Naive thymus-derived CD8-positive, alpha-beta T cell (primary cell): ENCODE measurements at regions not wholly inside any gene's neighbourhood (a gene's known extent, or its start where the extent isn't known, plus 50 kb on each side); places are given as distances from the start of the nearest gene placed in this dataset.

Experiments
- ATAC-seq, 2 donors: fragments of 150-1000 bp; cut with Tn5 transposase in 1 of 2; sonication (Bioruptor Pico), chemical (Tn5 transposase) in 1 of 2; 1 replicate in 1 of 2; 2 replicates in 1 of 2; pipeline ENCODE4 v1.10.0; 2021; ENCODE audit warnings: mild to moderate bottlenecking in 2 of 2, moderate library complexity in 2 of 2
- POLR2A ChIA-PET: fragments of 350-600 bp; sonication (Branson Sonifier 250); formaldehyde crosslinking; loops from one replicate; lab custom pipeline; 2021; ENCODE audit warnings: antibody characterized with exemption; lab: Charles Lee
- DNase-seq, 10 donors: peaks; one replicate each; pipeline versions ENCODE4 v3.0.0 to v3.0.0-alpha.2; 2020 to 2022
- H3K27ac Mint-ChIP-seq, 10 donors: one replicate each; pipeline ENCODE4 v1.8.0; 2020 to 2022; ENCODE audit warnings: mild to moderate bottlenecking in 10 of 10, mixed read lengths in 10 of 10, moderate library complexity in 4 of 10, inconsistent platforms in 1 of 10
- H3K27me3 Mint-ChIP-seq, 5 donors: one replicate each; pipeline ENCODE4 v1.8.0; 2021 to 2022; ENCODE audit warnings: mixed read lengths in 5 of 5
- H3K36me3 Mint-ChIP-seq, 3 donors: one replicate each; pipeline ENCODE4 v1.8.0; 2020 to 2022; ENCODE audit warnings: mixed read lengths in 3 of 3, mild to moderate bottlenecking in 2 of 3, inconsistent platforms in 1 of 3
- H3K4me1 Mint-ChIP-seq, 4 donors: one replicate each; pipeline ENCODE4 v1.8.0; 2021 to 2022; ENCODE audit warnings: mixed read lengths in 4 of 4
- H3K4me3 Mint-ChIP-seq, 10 donors: one replicate each; pipeline ENCODE4 v1.8.0; 2020 to 2022; ENCODE audit warnings: mild to moderate bottlenecking in 10 of 10, mixed read lengths in 10 of 10, moderate library complexity in 6 of 10, inconsistent platforms in 1 of 10
- H3K9me3 Mint-ChIP-seq, 9 donors: one replicate each; pipeline ENCODE4 v1.8.0; 2020 to 2022; ENCODE audit warnings: mixed read lengths in 9 of 9, mild to moderate bottlenecking in 3 of 9, inconsistent platforms in 1 of 9, moderate library complexity in 1 of 9

DNA sequence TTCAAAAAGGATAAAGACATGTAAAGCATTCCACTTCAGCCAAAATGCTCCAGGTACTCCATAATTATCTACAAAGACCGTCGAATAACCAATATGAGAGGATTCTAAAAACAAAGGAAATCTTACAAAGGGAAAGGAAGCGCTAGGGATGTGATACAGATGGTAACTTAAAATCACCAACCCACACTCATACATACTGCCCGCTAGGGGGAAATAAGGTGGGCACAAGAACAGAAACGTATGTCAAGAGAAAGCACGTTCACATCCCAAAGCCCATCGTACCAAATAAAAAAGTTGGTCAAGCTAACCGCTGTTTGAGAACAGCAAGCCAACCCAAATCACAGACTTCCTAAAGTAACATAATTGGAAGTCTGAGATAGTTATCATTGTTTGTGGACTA, 429.4 kb downstream of the SHQ1 start:
- peak overlapping the region in 6 of 10 donors; percentile 3 to 62 (median 12) for H3K4me3 Mint-ChIP-seq
- peaks cover 0 to 33% (median 17%) of the 10 kb centered on the region in 9 donors for H3K9me3 Mint-ChIP-seq
- no peaks in the 10 kb centered on the region for H3K27me3 Mint-ChIP-seq
- POLR2A ChIA-PET, result no interaction called here
- ATAC-seq (no peak), DNase-seq (no peak)
- H3K27ac Mint-ChIP-seq, result peak overlapping the region in 2 of 10 donors; percentile 37 to 53
- peaks cover 15 to 85% (median 53%) of the 10 kb centered on the region in 4 donors for H3K4me1 Mint-ChIP-seq
- H3K36me3 Mint-ChIP-seq, result peaks cover 20 to 32% (median 23%) of the 10 kb centered on the region in 3 donors

DNA sequence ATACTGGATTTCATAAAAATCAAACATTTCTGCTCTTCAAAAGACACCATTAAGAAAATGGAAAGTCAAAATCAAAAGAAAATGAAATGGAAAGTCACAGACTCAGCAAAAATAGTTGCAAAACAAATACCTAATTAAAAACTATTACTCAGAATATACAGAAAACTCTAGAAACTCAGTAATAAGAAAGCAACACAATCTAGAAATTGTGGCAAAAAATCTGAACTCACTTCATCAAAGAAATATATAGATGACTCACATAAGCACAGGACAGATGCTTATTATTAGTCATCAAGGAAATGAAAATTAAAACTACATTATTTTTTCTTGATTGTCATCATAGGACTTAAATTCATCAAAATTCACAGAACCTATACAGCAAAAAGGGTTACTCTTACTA, 430.0 kb downstream of the SHQ1 start:
- peaks cover 14 to 84% (median 55%) of the 10 kb centered on the region in 4 donors for H3K4me1 Mint-ChIP-seq
- peak in 1 of 2 donors; percentile 25 for ATAC-seq
- DNase-seq, result no peak
- H3K4me3 Mint-ChIP-seq, result peak overlapping the region in 4 of 10 donors; percentile 3 to 62 (median 30)
- H3K27me3 Mint-ChIP-seq, result no peaks in the 10 kb centered on the region
- peaks cover 14 to 31% (median 23%) of the 10 kb centered on the region in 3 donors for H3K36me3 Mint-ChIP-seq
- peaks cover 0 to 28% (median 16%) of the 10 kb centered on the region in 9 donors for H3K9me3 Mint-ChIP-seq
- POLR2A ChIA-PET, result no interaction called here
- H3K27ac Mint-ChIP-seq, result peak overlapping the region in 2 of 10 donors; percentile 37 to 77

DNA sequence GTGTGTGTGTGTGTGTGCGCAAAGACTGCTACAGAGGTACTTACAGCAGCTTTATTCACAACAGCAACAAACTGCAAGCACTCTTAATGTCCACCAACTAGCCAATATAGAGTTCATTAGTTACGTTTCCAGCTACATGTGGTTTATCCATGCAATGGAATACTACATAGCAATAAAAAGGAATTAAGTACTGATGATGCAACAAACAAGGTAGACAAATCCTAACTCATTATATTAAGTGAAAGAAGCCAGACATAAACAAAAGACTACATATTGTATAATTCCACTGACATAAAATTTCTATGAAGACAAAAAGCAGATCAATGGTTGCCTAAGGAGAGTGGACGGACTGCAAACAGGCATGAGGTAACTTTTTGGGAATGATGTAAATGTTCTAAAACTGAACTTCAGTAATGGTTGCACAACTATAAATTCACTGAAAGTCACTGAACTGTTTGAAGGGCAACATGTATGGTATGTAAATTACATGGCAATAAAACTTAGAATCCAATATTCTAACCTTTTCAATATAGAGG, 433.7 kb downstream of the SHQ1 start:
- Mint-ChIP-seq H3K4me1 (peaks cover 30 to 94% (median 79%) of the 10 kb centered on the region in 4 donors), H3K27ac (peak overlapping the region in 3 of 10 donors; percentile 39 to 61 (median 42)), H3K27me3 (no peaks in the 10 kb centered on the region), H3K4me3 (no peak overlapping the region), H3K36me3 (peaks cover 0 to 5% (median 2%) of the 10 kb centered on the region in 3 donors), H3K9me3 (peaks cover 0 to 3% (median 0%) of the 10 kb centered on the region in 9 donors)
- ATAC-seq, result no peak
- DNase-seq, result no peak
- POLR2A ChIA-PET, result no interaction called here

DNA sequence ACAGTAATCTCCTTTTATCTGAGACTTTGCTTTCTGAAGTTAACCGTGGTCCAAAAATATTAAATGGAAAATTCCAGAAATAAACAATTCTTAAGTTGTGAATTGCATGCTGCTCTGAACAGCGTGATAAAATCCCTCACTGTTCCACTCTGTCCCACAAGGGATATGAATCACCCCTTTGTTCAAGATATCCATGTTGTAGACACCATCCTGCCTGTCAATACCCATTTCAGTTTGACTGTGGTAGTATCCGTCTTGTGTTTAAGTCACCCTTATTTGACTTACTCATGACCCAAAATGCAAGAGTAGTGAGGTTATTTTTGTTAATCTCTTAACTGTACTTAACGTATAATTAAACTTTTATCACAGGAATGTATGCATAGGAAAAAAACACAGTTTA, 435.0 kb downstream of the SHQ1 start:
- POLR2A ChIA-PET, result no interaction called here

DNA sequence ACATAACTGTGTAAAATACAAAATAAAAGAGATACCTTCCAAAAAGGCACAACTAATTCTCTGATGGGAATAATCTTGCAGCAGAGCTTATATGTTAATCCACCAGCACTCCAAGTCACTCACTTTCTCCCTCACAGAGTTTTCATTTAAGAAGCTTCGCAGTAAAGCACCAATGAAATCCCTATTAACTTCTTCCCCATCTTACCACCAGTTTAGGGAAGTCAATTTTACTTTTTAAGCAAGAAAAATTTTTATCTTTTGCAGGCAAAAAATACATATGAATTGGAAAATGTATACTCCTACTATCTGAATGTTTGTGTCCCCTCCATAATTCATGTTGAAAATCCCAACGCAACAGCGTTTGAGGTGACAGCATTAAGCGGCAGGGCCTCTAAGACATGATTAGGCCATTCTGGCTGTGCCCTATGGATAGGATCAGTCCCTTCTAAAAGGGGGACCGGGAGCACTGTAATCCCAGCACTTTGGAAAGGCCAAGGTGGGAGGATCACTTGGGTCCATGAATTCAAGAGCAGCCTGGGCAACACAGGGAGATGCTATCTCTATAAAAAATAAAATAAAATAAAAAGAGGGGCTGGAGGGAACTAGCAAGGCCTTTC, 435.8 kb downstream of the SHQ1 start:
- H3K4me3 Mint-ChIP-seq, result peak overlapping the region in 5 of 10 donors; percentile 12 to 57 (median 23)
- H3K9me3 Mint-ChIP-seq, result peaks cover 0 to 3% (median 0%) of the 10 kb centered on the region in 9 donors
- peaks cover 0 to 4% (median 2%) of the 10 kb centered on the region in 3 donors for H3K36me3 Mint-ChIP-seq
- peaks cover 40 to 94% (median 84%) of the 10 kb centered on the region in 4 donors for H3K4me1 Mint-ChIP-seq
- POLR2A ChIA-PET, result no interaction called here
- no peak for DNase-seq
- H3K27me3 Mint-ChIP-seq, result no peaks in the 10 kb centered on the region
- no peak for ATAC-seq
- peak overlapping the region in 1 of 10 donors; percentile 8 for H3K27ac Mint-ChIP-seq

More for the DNA sequence above, 435.0 kb downstream of the SHQ1 start:
- H3K27ac Mint-ChIP-seq, result peak overlapping the region in 1 of 10 donors; percentile 40
- no peaks in the 10 kb centered on the region for H3K27me3 Mint-ChIP-seq
- ATAC-seq, result no peak
- DNase-seq, result no peak
- H3K4me3 Mint-ChIP-seq, result peak overlapping the region in 2 of 10 donors; percentile 0 to 39
- peaks cover 0 to 3% (median 0%) of the 10 kb centered on the region in 9 donors for H3K9me3 Mint-ChIP-seq
- H3K4me1 Mint-ChIP-seq, result peaks cover 37 to 94% (median 79%) of the 10 kb centered on the region in 4 donors
- peaks cover 0 to 4% (median 2%) of the 10 kb centered on the region in 3 donors for H3K36me3 Mint-ChIP-seq

DNA sequence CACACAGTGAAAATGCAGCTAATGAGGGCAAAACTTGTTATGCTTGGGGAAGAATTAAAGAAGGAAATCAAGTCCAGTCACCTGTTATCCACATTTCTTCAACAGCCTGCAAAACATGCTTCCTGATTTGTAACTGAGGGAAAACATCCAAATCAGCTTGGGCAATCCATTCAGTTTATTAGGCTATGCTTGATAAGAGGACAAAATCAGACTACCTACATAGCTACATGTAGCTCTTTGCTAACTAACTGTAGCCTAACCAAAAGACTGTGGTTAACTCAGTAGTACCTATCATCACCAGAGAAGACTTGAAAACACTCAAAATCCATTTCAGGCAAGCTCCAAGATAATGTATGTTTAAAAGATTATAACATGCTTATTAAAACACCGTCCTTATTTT, 436.4 kb downstream of the SHQ1 start:
- peaks cover 0 to 4% (median 2%) of the 10 kb centered on the region in 3 donors for H3K36me3 Mint-ChIP-seq
- peaks cover 41 to 98% (median 89%) of the 10 kb centered on the region in 4 donors for H3K4me1 Mint-ChIP-seq
- ATAC-seq (no peak), DNase-seq (no peak)
- no peak overlapping the region for H3K27ac Mint-ChIP-seq
- peaks cover 0 to 3% (median 0%) of the 10 kb centered on the region in 9 donors for H3K9me3 Mint-ChIP-seq
- peak overlapping the region in 4 of 10 donors; percentile 13 to 23 (median 18) for H3K4me3 Mint-ChIP-seq
- no peaks in the 10 kb centered on the region for H3K27me3 Mint-ChIP-seq
- POLR2A ChIA-PET, result no interaction called here

DNA sequence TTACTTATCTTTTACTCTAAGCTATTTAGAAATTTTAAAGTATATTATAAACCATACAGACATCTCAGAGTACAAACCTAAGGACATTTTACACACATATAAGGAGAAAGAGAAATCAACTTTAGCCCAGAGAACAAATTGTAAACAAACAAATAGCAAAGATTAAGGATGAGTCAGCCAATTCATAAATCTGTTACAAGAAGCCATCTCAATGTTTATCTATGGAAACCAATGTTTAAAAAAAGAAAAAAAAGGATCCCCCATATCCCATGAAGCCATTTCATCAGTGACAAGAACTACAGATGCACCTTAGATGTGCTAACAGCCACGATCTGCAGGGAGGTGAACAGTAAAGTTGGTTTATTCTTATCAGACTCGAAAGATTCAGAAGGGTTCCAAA, 437.1 kb downstream of the SHQ1 start:
- DNase-seq (no peak), ATAC-seq (no peak)
- H3K4me3 Mint-ChIP-seq, result peak overlapping the region in 4 of 10 donors; percentile 1 to 48 (median 23)
- peak overlapping the region in 3 of 10 donors; percentile 1 to 52 (median 16) for H3K27ac Mint-ChIP-seq
- peaks cover 0 to 4% (median 2%) of the 10 kb centered on the region in 3 donors for H3K36me3 Mint-ChIP-seq
- no peaks in the 10 kb centered on the region for H3K27me3 Mint-ChIP-seq
- H3K4me1 Mint-ChIP-seq, result peaks cover 43 to 98% (median 89%) of the 10 kb centered on the region in 4 donors
- POLR2A ChIA-PET, result no interaction called here
- peaks cover 0 to 3% (median 0%) of the 10 kb centered on the region in 9 donors for H3K9me3 Mint-ChIP-seq

DNA sequence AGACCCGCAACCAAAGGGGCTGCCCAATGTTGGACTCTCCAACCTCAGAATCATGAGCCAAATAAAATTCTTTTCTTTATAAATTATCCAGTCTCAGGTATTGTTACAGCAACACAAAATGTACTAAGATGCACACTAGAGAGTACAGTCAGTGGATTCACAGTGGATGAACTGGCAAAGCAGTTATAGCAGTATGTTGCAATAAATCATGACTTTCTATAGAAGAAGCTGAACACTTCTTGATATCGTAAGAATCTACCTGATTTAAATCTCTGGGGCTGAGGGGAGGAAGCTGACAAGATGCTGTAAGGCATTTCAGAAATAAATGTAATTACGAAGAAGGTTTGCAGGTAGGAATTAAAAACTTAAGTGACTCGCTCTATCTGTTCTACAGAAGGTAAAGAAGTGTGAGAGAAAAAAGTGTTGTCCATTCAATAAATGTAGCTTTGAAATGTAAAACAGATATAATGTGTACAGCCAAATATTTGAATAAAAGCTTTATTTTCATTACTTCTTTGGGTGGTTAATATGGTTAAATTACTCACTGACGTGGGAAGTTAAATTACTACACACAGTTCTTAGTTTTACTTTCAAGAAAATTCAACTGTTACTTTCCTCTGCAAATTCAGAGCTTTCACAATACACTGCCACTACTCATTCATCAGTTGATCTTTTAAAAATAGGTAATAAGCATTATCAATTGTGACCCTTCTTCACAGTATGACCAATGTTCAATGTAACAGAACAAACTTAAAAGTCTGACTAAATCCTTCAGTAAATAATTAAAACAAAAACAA, 439.1 kb downstream of the SHQ1 start:
- no peaks in the 10 kb centered on the region for H3K9me3 Mint-ChIP-seq
- POLR2A ChIA-PET, result interaction anchor here (0.5 kb wide), 1 partner anchor 42 kb away, joined by 3 read pairs; no protein-coding TSS in a partner anchor

DNA sequence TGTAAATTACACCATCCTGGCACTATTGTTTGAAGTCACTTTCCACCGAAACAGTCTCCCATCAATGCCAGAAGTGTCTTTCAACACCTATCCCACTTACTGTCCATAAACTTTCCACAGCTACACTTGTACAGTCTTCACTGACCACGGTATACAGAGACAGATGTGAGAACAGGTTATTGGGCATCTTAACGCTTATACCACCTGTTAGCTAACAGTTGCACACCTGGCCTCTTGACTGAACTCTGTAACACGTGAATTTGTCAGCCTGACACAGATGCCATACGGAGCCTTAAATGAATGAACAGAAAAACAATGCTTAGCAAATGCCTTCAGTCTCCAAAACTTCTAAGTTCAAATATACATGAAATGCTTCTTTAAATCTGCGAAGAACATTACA, 440.5 kb downstream of the SHQ1 start:
- Mint-ChIP-seq H3K27me3 (no peaks in the 10 kb centered on the region), H3K27ac (no peak overlapping the region), H3K9me3 (no peaks in the 10 kb centered on the region), H3K4me3 (peak overlapping the region in 2 of 10 donors; percentile 5 to 9), H3K4me1 (peaks cover 48 to 95% (median 90%) of the 10 kb centered on the region in 4 donors), H3K36me3 (no peaks in the 10 kb centered on the region)
- POLR2A ChIA-PET, result no interaction called here
- DNase-seq (no peak), ATAC-seq (no peak)

More for the DNA sequence above, 439.1 kb downstream of the SHQ1 start:
- Mint-ChIP-seq H3K4me3 (peak overlapping the region in 4 of 10 donors; percentile 3 to 59 (median 8)), H3K27me3 (no peaks in the 10 kb centered on the region), H3K27ac (peak overlapping the region in 1 of 10 donors; percentile 27), H3K4me1 (peaks cover 50 to 97% (median 91%) of the 10 kb centered on the region in 4 donors), H3K36me3 (peaks cover 0 to 4% (median 0%) of the 10 kb centered on the region in 3 donors)
- ATAC-seq (no peak), DNase-seq (no peak)

DNA sequence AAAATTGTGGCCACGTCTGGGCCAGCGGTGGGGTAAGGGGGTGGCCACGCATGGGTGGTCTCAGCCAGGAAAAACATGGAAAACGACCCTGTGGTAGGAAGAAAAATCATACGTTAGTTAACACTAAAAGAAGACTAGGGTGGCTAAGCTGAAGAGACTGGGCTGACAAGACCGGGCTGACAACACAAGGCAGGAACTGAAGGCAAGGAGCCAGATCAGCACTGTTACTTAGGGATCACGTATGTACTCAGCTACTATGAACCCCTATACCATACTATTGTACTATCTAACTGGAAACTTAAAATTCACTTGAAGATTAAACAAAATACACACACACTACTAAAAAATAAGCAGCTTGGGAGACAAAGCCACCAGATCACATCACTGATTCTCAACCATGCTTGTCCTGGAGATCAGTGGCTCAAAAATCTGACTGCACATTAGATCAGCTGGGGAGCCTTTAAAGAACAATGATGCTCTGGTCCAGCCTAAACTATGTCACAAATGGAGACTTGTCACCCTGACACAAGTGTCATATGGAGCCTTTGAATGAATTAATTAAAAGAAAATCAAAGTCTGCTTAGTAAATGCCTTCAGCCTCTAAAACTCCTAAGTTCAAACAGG, 442.2 kb downstream of the SHQ1 start:
- POLR2A ChIA-PET, result interaction anchor here (0.6 kb wide), 1 partner anchor 191 kb away, joined by 3 read pairs; no protein-coding TSS in a partner anchor
- peak in 1 of 2 donors; percentile 38 for ATAC-seq
- Mint-ChIP-seq H3K4me1 (peaks cover 41 to 91% (median 81%) of the 10 kb centered on the region in 4 donors), H3K4me3 (peak overlapping the region in 3 of 10 donors; percentile 1 to 7 (median 3)), H3K9me3 (no peaks in the 10 kb centered on the region), H3K27me3 (no peaks in the 10 kb centered on the region), H3K36me3 (no peaks in the 10 kb centered on the region), H3K27ac (peak overlapping the region in 3 of 10 donors; percentile 10 to 36 (median 25))
- DNase-seq, result no peak

DNA sequence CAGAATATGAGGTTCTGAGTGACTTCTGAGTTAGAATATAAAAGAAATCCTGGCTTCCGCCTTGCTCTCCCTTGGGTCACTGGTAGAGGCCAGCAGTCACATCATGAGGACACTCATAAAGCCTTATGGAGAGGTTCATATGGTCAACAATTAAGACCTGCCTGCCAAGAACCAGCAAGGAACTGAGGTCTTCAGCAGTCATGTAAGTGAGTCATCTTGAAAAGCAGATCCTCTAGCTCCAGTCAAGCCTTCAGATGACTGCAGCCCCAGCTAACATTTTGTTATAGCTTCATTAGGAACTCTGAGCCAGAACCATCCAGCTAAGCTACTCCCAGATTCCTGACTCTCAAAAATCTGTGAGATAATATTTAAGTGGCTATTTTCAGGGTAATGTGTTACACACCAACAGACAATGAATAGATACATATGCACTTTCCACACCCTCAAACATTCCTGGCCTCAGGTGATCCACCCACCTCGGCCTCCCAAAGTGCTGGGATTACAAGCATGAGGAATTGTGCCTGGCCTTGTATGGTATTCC, 447.2 kb downstream of the SHQ1 start:
- no peak overlapping the region for H3K27ac Mint-ChIP-seq
- POLR2A ChIA-PET, result no interaction called here
- DNase-seq (no peak), ATAC-seq (no peak)
- peaks cover 33 to 87% (median 78%) of the 10 kb centered on the region in 4 donors for H3K4me1 Mint-ChIP-seq
- no peaks in the 10 kb centered on the region for H3K27me3 Mint-ChIP-seq
- no peaks in the 10 kb centered on the region for H3K9me3 Mint-ChIP-seq
- no peak overlapping the region for H3K4me3 Mint-ChIP-seq
- no peaks in the 10 kb centered on the region for H3K36me3 Mint-ChIP-seq

DNA sequence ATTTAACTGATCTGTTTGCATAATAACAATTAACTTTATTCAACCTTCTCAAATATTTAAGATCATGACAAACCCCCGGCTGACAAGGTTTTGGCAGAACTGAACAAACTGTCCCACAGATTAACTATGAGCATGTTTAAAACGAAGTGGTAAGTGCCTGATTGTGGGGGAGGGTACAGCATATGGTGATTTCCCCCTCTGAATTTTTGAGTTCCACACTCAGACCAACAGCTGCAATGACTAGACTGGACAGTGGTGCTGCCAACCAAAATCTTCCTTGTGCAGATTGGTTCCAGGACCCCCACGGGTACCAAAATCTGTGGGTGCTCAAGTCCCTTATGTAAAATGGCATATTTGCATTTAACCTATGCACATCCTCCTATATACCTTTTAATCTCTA, 449.5 kb downstream of the SHQ1 start:
- H3K4me1 Mint-ChIP-seq, result peaks cover 29 to 82% (median 74%) of the 10 kb centered on the region in 4 donors
- no peaks in the 10 kb centered on the region for H3K9me3 Mint-ChIP-seq
- POLR2A ChIA-PET, result interaction anchor here (0.8 kb wide), 1 partner anchor 10 kb away, joined by 5 read pairs; no protein-coding TSS in a partner anchor
- DNase-seq, result no peak
- H3K27me3 Mint-ChIP-seq, result no peaks in the 10 kb centered on the region
- peak overlapping the region in 1 of 10 donors; percentile 16 for H3K4me3 Mint-ChIP-seq
- no peak for ATAC-seq
- H3K27ac Mint-ChIP-seq, result no peak overlapping the region
- no peaks in the 10 kb centered on the region for H3K36me3 Mint-ChIP-seq
